ENCODE measurements at regions not wholly inside any gene's neighbourhood (a gene's known extent, or its start where the extent isn't known, plus 50 kb on each side); places are given as distances from the start of the nearest gene placed in this dataset.

DNA sequence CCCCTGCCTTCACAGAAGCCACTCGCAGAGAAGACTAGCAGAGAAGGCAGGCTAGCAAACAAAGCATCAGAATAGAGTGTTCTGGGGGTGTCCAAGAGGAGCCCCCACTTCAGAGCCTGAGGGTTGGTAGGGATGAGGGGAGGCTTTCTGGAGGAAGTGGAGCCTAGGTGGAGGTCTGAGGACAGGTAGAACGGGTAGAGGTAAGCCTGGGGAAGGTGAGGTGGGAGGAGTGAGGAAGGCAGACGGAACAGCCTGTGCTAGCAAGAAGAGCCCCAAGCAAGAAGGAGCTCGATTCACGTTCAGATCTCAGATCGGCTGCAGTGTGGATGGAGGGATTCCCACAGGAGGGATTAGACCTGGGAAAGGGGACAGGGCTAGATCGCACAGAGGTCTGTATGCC lies 66.0 kb upstream of the DUSP5 start:
- TF ChIP-seq, protein P1, sequence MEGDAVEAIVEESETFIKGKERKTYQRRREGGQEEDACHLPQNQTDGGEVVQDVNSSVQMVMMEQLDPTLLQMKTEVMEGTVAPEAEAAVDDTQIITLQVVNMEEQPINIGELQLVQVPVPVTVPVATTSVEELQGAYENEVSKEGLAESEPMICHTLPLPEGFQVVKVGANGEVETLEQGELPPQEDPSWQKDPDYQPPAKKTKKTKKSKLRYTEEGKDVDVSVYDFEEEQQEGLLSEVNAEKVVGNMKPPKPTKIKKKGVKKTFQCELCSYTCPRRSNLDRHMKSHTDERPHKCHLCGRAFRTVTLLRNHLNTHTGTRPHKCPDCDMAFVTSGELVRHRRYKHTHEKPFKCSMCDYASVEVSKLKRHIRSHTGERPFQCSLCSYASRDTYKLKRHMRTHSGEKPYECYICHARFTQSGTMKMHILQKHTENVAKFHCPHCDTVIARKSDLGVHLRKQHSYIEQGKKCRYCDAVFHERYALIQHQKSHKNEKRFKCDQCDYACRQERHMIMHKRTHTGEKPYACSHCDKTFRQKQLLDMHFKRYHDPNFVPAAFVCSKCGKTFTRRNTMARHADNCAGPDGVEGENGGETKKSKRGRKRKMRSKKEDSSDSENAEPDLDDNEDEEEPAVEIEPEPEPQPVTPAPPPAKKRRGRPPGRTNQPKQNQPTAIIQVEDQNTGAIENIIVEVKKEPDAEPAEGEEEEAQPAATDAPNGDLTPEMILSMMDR (IDR thresholded peaks at IDR 0.05) = no peak
- no peak for TF ChIP-seq POLR2A (IDR thresholded peaks at IDR 0.05)

All from thyroid gland (tissue), 4 donors.